ENCODE measurements at regions not wholly inside any gene's neighbourhood (a gene's known extent, or its start where the extent isn't known, plus 50 kb on each side); places are given as distances from the start of the nearest gene placed in this dataset.

- DNase-seq (ENCODE audit: low read depth in 2 of 3, low spot score in 2 of 3): no peak
Observed at GRCh38 chr9:28662675-28663074, 1089.4 kb upstream of the C9orf72 start.

GRCh38 chr9:28668158-28668557 lies 1094.9 kb upstream of the C9orf72 start:
- no peak for DNase-seq (ENCODE audit: low read depth in 2 of 3, low spot score in 2 of 3)

- DNase-seq (ENCODE audit: low read depth in 2 of 3, low spot score in 2 of 3): no peak
Observed at GRCh38 chr9:28671000-28671399, 1097.7 kb upstream of the C9orf72 start.

- DNase-seq (ENCODE audit: low read depth in 2 of 3, low spot score in 2 of 3): no peak
Observed at GRCh38 chr9:28678097-28678496, 1104.8 kb upstream of the C9orf72 start.

GRCh38 chr9:28688172-28688571 lies 1114.9 kb upstream of the C9orf72 start:
- no peak for DNase-seq (ENCODE audit: low read depth in 2 of 3, low spot score in 2 of 3)

- DNase-seq (ENCODE audit: low read depth in 2 of 3, low spot score in 2 of 3): no peak
Observed at GRCh38 chr9:28692012-28692411, 1118.7 kb upstream of the C9orf72 start.

- no peak for DNase-seq (ENCODE audit: low read depth in 2 of 3, low spot score in 2 of 3)
Observed at GRCh38 chr9:28696960-28697359, 1123.7 kb upstream of the C9orf72 start.

- no peak for DNase-seq (ENCODE audit: low read depth in 2 of 3, low spot score in 2 of 3)
Observed at GRCh38 chr9:28699632-28700031, 1126.4 kb upstream of the C9orf72 start.

GRCh38 chr9:28707616-28708015 lies 1134.3 kb upstream of the C9orf72 start:
- no peak for DNase-seq (ENCODE audit: low read depth in 2 of 3, low spot score in 2 of 3)

GRCh38 chr9:28714188-28714587 lies 1140.9 kb upstream of the C9orf72 start:
- DNase-seq (ENCODE audit: low read depth in 2 of 3, low spot score in 2 of 3): no peak

GRCh38 chr9:28718226-28718625 lies 1144.9 kb upstream of the C9orf72 start:
- DNase-seq (ENCODE audit: low read depth in 2 of 3, low spot score in 2 of 3): no peak

GRCh38 chr9:28720746-28721145 lies 1147.5 kb upstream of the C9orf72 start:
- DNase-seq (ENCODE audit: low read depth in 2 of 3, low spot score in 2 of 3): no peak

GRCh38 chr9:28730111-28730510 lies 1156.8 kb upstream of the C9orf72 start:
- no peak for DNase-seq (ENCODE audit: low read depth in 2 of 3, low spot score in 2 of 3)

- no peak for DNase-seq (ENCODE audit: low read depth in 2 of 3, low spot score in 2 of 3)
Observed at GRCh38 chr9:28735738-28736342, 1162.6 kb upstream of the C9orf72 start.

GRCh38 chr9:28741459-28741858 lies 1168.2 kb upstream of the C9orf72 start:
- no peak for DNase-seq (ENCODE audit: low read depth in 2 of 3, low spot score in 2 of 3)

- no peak for DNase-seq (ENCODE audit: low read depth in 2 of 3, low spot score in 2 of 3)
Observed at GRCh38 chr9:28747351-28747985, 1174.2 kb upstream of the C9orf72 start.

- DNase-seq (ENCODE audit: low read depth in 2 of 3, low spot score in 2 of 3): no peak
Observed at GRCh38 chr9:28750136-28750535, 1176.9 kb upstream of the C9orf72 start.

- no peak for DNase-seq (ENCODE audit: low read depth in 2 of 3, low spot score in 2 of 3)
Observed at GRCh38 chr9:28758341-28758740, 1185.1 kb upstream of the C9orf72 start.

- no peak for DNase-seq (ENCODE audit: low read depth in 2 of 3, low spot score in 2 of 3)
Observed at GRCh38 chr9:28758971-28759370, 1185.7 kb upstream of the C9orf72 start.

GRCh38 chr9:28762167-28762566 lies 1188.9 kb upstream of the C9orf72 start:
- no peak for DNase-seq (ENCODE audit: low read depth in 2 of 3, low spot score in 2 of 3)

GRCh38 chr9:28764532-28764931 lies 1191.3 kb upstream of the C9orf72 start:
- DNase-seq (ENCODE audit: low read depth in 2 of 3, low spot score in 2 of 3): no peak

GRCh38 chr9:28770226-28770625 lies 1196.9 kb upstream of the C9orf72 start:
- no peak for DNase-seq (ENCODE audit: low read depth in 2 of 3, low spot score in 2 of 3)

- DNase-seq (ENCODE audit: low read depth in 2 of 3, low spot score in 2 of 3): no peak
Observed at GRCh38 chr9:28770827-28771226, 1197.5 kb upstream of the C9orf72 start.

Measured in hematopoietic multipotent progenitor cell (in vitro differentiated cells).